Progenitor cell of endocrine pancreas (in vitro differentiated cells): ENCODE measurements at regions not wholly inside any gene's neighbourhood (a gene's known extent, or its start where the extent isn't known, plus 50 kb on each side); places are given as distances from the start of the nearest gene placed in this dataset.

ENCODE experiments used
- DNase-seq: peaks from one replicate; pipeline ENCODE4 v3.0.0; 2021; ENCODE audit warnings: low spot score; ENCODE audit not compliant: unreplicated experiment
- H3K27ac Mint-ChIP-seq: 2 replicates; pipeline ENCODE4 v1.8.0; 2021; ENCODE audit warnings: mild to moderate bottlenecking, moderate library complexity, mixed read lengths
- H3K27me3 Mint-ChIP-seq: 2 replicates; pipeline ENCODE4 v1.8.0; 2021; ENCODE audit warnings: mixed read lengths
- H3K36me3 Mint-ChIP-seq: 2 replicates; pipeline ENCODE4 v1.8.0; 2022; ENCODE audit warnings: mixed read lengths; ENCODE audit not compliant: insufficient read depth
- H3K4me1 Mint-ChIP-seq: 2 replicates; pipeline ENCODE4 v1.8.0; 2021; ENCODE audit warnings: low read depth, mixed read lengths
- H3K4me3 Mint-ChIP-seq: 2 replicates; pipeline ENCODE4 v1.8.0; 2021; ENCODE audit warnings: low read depth, mild to moderate bottlenecking, moderate library complexity, mixed read lengths
- H3K9me3 Mint-ChIP-seq: 2 replicates; pipeline ENCODE4 v1.8.0; 2021; ENCODE audit warnings: low read depth, mixed read lengths
- TF ChIP-seq, protein P1 (sequence below): fragments of 200-600 bp; sonication (generic); IDR thresholded peaks from one replicate; pipeline ENCODE4 v1.5.0; 2021; ENCODE audit warnings: antibody characterized with exemption, mild to moderate bottlenecking; ENCODE audit not compliant: unreplicated experiment

DNA sequence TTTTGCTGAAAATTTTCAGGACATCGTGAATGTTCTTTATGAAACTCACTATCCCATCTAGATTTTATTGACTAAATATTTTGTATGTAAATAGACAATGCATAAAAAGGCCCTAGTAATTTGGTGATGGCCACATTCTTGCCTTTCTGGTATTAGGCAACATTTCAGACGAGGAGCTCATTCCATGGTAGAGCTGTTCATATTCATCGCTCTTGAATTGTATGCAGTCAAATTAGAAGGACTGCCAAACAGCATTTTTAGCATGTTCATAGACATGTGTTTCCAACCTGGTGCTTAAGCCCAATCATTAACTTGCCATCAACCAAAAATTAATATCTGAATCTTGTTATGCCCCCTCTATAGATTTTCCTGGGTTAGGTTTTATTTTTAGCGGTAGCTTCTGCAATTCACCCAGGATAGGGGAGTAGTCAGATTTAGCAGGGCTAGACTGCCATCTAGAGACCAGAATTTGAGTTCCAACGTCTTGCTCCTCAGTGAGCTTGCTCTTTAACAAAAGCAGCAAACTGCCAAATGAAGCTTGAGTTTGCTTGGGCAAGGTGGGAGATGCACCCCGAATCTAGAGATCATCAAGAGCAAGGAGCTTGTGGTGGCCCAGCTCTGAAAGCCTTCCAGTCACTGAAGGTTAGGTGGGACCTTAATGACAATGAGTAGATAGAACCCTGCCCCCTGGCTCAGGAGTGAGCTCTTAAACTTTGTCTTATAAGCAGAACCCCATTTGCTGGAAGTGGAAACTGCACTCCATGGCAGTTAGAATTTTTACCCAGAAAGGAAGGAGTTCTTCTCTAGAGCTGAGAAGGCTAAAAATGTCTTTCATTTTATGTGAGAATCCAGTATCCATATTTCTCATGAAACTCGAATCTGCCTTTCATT, 456.2 kb downstream of the RASEF start:
- H3K4me1 Mint-ChIP-seq, result peaks cover 7% of the 10 kb centered on the region
- no peak overlapping the region for H3K4me3 Mint-ChIP-seq
- no peaks in the 10 kb centered on the region for H3K36me3 Mint-ChIP-seq
- H3K27me3 Mint-ChIP-seq, result no peaks in the 10 kb centered on the region
- no peak overlapping the region for H3K27ac Mint-ChIP-seq
- TF ChIP-seq, protein P1, sequence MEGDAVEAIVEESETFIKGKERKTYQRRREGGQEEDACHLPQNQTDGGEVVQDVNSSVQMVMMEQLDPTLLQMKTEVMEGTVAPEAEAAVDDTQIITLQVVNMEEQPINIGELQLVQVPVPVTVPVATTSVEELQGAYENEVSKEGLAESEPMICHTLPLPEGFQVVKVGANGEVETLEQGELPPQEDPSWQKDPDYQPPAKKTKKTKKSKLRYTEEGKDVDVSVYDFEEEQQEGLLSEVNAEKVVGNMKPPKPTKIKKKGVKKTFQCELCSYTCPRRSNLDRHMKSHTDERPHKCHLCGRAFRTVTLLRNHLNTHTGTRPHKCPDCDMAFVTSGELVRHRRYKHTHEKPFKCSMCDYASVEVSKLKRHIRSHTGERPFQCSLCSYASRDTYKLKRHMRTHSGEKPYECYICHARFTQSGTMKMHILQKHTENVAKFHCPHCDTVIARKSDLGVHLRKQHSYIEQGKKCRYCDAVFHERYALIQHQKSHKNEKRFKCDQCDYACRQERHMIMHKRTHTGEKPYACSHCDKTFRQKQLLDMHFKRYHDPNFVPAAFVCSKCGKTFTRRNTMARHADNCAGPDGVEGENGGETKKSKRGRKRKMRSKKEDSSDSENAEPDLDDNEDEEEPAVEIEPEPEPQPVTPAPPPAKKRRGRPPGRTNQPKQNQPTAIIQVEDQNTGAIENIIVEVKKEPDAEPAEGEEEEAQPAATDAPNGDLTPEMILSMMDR, result peak; percentile 72
- no peaks in the 10 kb centered on the region for H3K9me3 Mint-ChIP-seq
- DNase-seq, result peak; percentile 31

DNA sequence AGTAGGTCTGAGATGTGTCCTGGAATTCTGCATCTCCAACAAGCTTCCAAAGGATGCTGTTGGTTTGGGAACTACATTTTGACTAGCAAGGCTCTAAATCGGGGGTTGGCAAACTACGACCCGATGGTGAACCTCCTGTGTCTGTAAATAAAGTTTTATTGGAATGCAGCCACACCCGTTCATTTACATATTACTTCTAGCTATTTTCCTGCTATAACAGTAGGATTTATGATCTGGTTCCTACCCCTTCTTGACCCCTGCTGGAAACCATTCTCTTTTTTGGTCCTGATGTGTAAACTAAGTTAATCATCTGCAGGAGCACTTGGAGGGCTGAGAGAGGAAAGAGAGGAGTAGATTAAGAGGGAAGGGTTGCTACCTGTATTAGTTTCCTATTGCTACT, 454.5 kb downstream of the RASEF start:
- TF ChIP-seq, protein P1, result no peak
- no peak overlapping the region for H3K27ac Mint-ChIP-seq
- DNase-seq, result no peak
- H3K4me3 Mint-ChIP-seq, result no peak overlapping the region
- peaks cover 2% of the 10 kb centered on the region for H3K27me3 Mint-ChIP-seq
- H3K9me3 Mint-ChIP-seq, result no peaks in the 10 kb centered on the region
- H3K4me1 Mint-ChIP-seq, result peaks cover 7% of the 10 kb centered on the region
- no peaks in the 10 kb centered on the region for H3K36me3 Mint-ChIP-seq

DNA sequence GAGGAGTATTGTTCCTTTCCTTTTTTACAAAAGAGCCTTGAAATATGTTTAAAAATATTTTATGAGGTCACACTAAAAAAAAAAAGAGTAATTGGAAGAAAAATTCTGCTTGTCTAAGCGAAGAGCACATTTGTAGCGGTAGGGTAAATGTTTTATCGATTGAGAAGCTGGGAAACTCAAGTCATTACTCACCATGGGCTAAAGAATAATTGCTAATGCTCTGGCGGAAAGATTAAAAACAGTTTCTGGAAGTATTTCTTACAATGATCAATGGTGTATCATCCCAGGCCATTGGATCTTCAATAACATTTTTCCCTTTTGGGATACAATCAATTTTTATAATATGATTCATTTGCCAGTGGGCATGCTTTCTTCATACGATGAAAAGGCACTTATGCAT, 450.0 kb downstream of the RASEF start:
- no peaks in the 10 kb centered on the region for H3K4me1 Mint-ChIP-seq
- peaks cover 8% of the 10 kb centered on the region for H3K27me3 Mint-ChIP-seq
- no peak overlapping the region for H3K27ac Mint-ChIP-seq
- no peaks in the 10 kb centered on the region for H3K36me3 Mint-ChIP-seq
- H3K9me3 Mint-ChIP-seq, result no peaks in the 10 kb centered on the region
- DNase-seq, result no peak
- TF ChIP-seq, protein P1, result no peak
- no peak overlapping the region for H3K4me3 Mint-ChIP-seq

DNA sequence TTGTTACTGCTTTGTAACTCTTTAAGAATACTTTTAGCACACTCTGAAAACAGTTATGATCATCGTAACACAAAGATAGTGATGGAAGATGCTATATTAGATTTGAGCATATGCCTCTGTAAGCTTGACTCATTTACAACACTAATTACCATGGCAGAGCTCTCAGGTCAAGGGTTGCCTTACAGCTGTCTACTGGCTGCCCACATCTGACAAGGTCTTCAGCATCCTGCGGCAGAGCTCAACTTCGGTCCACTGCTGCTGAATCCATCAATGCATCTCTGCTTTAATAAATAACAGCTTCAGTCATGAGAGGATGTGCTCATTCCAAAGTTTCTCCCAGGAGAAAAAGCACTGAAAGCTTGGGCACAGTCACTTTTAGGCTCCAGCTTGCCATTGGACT, 449.4 kb downstream of the RASEF start:
- Mint-ChIP-seq H3K27me3 (peaks cover 8% of the 10 kb centered on the region), H3K4me1 (no peaks in the 10 kb centered on the region), H3K9me3 (no peaks in the 10 kb centered on the region), H3K36me3 (no peaks in the 10 kb centered on the region), H3K27ac (no peak overlapping the region), H3K4me3 (no peak overlapping the region)
- DNase-seq, result no peak
- TF ChIP-seq, protein P1, result no peak

DNA sequence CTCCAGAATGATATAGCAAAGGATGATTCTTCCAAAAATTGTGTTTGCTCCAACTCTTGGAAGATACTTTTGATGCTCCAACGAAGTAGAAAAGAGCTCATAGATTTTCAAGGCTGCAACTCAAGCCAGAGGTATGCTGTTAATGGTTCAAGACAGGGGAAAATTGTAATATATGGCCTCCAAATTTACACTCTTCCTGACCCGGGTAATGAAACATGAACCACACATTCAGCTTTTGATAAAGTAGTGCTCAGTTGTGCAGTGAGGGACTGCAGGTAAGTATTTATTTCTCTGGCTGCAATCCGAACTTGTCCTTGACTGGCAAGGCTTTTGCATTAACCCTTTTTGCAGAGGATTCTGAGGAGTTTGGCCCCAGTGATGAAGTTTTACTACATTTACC, 446.4 kb downstream of the RASEF start:
- Mint-ChIP-seq H3K9me3 (no peaks in the 10 kb centered on the region), H3K27me3 (peaks cover 8% of the 10 kb centered on the region), H3K4me1 (no peaks in the 10 kb centered on the region), H3K36me3 (no peaks in the 10 kb centered on the region), H3K27ac (no peak overlapping the region), H3K4me3 (no peak overlapping the region)
- no peak for DNase-seq
- TF ChIP-seq, protein P1, result no peak
